Endodermal cell (in vitro differentiated cells): ENCODE measurements at regions not wholly inside any gene's neighbourhood (a gene's known extent, or its start where the extent isn't known, plus 50 kb on each side); places are given as distances from the start of the nearest gene placed in this dataset.

ENCODE experiments used
- DNase-seq: peaks from one replicate; pipeline ENCODE4 v3.0.0-alpha.2; 2017
- H3K27ac ChIP-seq: 2 replicates; pipeline ENCODE4 v1.5.1; 2013; ENCODE audit warnings: mild to moderate bottlenecking, low read depth, low read length, moderate library complexity
- H3K27me3 ChIP-seq: 2 replicates; pipeline ENCODE4 v1.6.1; 2013; ENCODE audit warnings: mild to moderate bottlenecking, low read length, moderate library complexity; ENCODE audit not compliant: insufficient read depth, control insufficient read depth, poor library complexity, severe bottlenecking
- H3K36me3 ChIP-seq: 2 replicates; pipeline ENCODE4 v1.7.0; 2013; ENCODE audit warnings: mild to moderate bottlenecking, low read length, moderate library complexity; ENCODE audit not compliant: control insufficient read depth, insufficient read depth
- H3K4me1 ChIP-seq: one replicate; pipeline ENCODE4 v1.7.0; 2013; ENCODE audit warnings: low read length; ENCODE audit not compliant: control insufficient read depth, insufficient read depth
- H3K4me3 ChIP-seq: 2 replicates; pipeline ENCODE4 v1.5.1; 2013; ENCODE audit warnings: mild to moderate bottlenecking, low read length, moderate library complexity
- H3K9ac ChIP-seq: 2 replicates; pipeline ENCODE4 v1.6.1; 2013; ENCODE audit warnings: mild to moderate bottlenecking, low read length, moderate library complexity; ENCODE audit not compliant: poor library complexity, severe bottlenecking; ENCODE audit errors: extremely low read depth
- H3K9me3 ChIP-seq: 2 replicates; pipeline ENCODE4 v1.6.1; 2013; ENCODE audit warnings: mild to moderate bottlenecking, low read length, moderate library complexity; ENCODE audit not compliant: control insufficient read depth
- H3K27ac Mint-ChIP-seq: 2 replicates; pipeline ENCODE4 v1.8.0; 2020; ENCODE audit warnings: mixed read lengths
- H3K27me3 Mint-ChIP-seq: 2 replicates; pipeline ENCODE4 v1.8.0; 2021; ENCODE audit warnings: mild to moderate bottlenecking, mixed read lengths; ENCODE audit not compliant: insufficient read depth
- H3K36me3 Mint-ChIP-seq: 2 replicates; pipeline ENCODE4 v1.8.0; 2020; ENCODE audit warnings: low read depth, mixed read lengths
- H3K4me1 Mint-ChIP-seq: 2 replicates; pipeline ENCODE4 v1.8.0; 2020; ENCODE audit warnings: mixed read lengths
- H3K4me3 Mint-ChIP-seq: 2 replicates; pipeline ENCODE4 v1.8.0; 2020; ENCODE audit warnings: mild to moderate bottlenecking, moderate library complexity, mixed read lengths
- H3K9me3 Mint-ChIP-seq: 2 replicates; pipeline ENCODE4 v1.8.0; 2020; ENCODE audit warnings: mild to moderate bottlenecking, mixed read lengths
- WGBS, 2 experiments: methylation state at CpG; one replicate each; pipeline versions ENCODE4 v1.1.5 to v1.1.7; 2013; ENCODE audit warnings: missing lambda C conversion rate in 2 of 2, mixed read lengths in 1 of 2; ENCODE audit not compliant: insufficient coverage in 1 of 2, insufficient read length in 1 of 2; 5-methylcytosine and 5-hydroxymethylcytosine counted together
- TF ChIP-seq, protein P1 (sequence below): fragments of 200-600 bp; sonication (generic); conservative IDR thresholded peaks from 2 replicates; pipeline ENCODE4 v1.5.0; 2021; ENCODE audit warnings: antibody characterized with exemption, mild to moderate bottlenecking

DNA sequence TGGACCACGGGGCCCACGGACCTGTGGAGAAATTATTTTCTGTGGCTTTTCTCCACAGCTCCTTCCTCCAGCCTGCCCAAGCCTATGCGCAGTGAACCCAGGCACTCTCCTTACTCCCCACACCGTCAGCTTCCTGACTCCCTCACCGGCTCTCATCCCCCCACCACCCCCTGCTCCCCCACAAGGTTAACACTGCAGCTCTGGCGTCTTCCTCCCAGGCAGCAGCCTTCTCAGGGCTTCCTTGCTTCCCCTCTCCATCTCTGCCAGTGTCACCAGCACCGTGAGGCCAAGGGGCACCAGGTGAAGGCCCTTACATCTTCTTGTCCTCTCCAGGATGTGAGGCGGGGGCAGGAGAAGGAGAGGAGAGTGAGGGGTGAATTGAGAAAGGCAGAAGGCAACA lies 168.3 kb upstream of the TLE3 start:
- H3K9me3 Mint-ChIP-seq = no peaks in the 10 kb centered on the region
- peaks cover 37% of the 10 kb centered on the region for H3K27me3 Mint-ChIP-seq
- H3K4me1 Mint-ChIP-seq = peaks cover 2% of the 10 kb centered on the region

DNA sequence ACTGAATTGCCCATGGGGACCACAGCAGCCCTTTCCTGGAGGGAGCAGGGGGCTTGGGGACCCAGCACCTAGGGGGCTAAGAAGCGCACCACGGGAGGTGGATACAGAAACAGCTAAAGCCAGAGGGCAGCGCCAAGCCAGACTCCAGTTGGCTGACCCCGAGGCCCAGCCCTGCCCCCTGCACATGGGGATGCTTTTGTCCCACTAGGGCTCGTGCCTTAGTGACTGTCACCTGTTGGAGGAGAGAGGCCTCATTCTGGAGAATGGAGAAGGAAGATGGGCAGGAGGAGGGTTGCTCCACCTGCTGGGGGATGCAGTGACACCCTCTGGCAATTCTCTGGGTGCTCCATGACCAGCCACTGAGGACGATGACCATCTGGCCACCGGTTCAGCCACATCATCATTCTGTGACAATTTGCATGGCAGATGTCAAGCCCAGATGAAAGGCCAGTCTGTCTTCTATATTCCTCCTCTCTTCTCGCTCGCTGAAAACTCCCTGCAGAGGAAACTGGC lies 167.8 kb upstream of the TLE3 start:
- Histone ChIP-seq H3K9me3 (no peaks in the 10 kb centered on the region), H3K9ac (no peak overlapping the region), H3K27me3 (peaks cover 15% of the 10 kb centered on the region), H3K27ac (no peak overlapping the region), H3K4me3 (no peak overlapping the region), H3K36me3 (no peaks in the 10 kb centered on the region), H3K4me1 (no peaks in the 10 kb centered on the region)
- Mint-ChIP-seq H3K9me3 (no peaks in the 10 kb centered on the region), H3K36me3 (no peaks in the 10 kb centered on the region), H3K27ac (no peak overlapping the region), H3K27me3 (peaks cover 37% of the 10 kb centered on the region), H3K4me1 (peaks cover 2% of the 10 kb centered on the region), H3K4me3 (no peak overlapping the region)
- 92% methylated on average over 5 to 9 of the region's 9 CpGs for WGBS, 2 experiments
- TF ChIP-seq, protein P1, sequence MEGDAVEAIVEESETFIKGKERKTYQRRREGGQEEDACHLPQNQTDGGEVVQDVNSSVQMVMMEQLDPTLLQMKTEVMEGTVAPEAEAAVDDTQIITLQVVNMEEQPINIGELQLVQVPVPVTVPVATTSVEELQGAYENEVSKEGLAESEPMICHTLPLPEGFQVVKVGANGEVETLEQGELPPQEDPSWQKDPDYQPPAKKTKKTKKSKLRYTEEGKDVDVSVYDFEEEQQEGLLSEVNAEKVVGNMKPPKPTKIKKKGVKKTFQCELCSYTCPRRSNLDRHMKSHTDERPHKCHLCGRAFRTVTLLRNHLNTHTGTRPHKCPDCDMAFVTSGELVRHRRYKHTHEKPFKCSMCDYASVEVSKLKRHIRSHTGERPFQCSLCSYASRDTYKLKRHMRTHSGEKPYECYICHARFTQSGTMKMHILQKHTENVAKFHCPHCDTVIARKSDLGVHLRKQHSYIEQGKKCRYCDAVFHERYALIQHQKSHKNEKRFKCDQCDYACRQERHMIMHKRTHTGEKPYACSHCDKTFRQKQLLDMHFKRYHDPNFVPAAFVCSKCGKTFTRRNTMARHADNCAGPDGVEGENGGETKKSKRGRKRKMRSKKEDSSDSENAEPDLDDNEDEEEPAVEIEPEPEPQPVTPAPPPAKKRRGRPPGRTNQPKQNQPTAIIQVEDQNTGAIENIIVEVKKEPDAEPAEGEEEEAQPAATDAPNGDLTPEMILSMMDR = peak; percentile 61
- DNase-seq = no peak

More for the DNA sequence above, 168.3 kb upstream of the TLE3 start:
- no peaks in the 10 kb centered on the region for H3K36me3 ChIP-seq
- H3K36me3 Mint-ChIP-seq = no peaks in the 10 kb centered on the region
- TF ChIP-seq, protein P1 = no peak
- H3K4me1 ChIP-seq = no peaks in the 10 kb centered on the region
- no peaks in the 10 kb centered on the region for H3K9me3 ChIP-seq
- no peak overlapping the region for H3K27ac ChIP-seq
- H3K4me3 ChIP-seq = no peak overlapping the region
- H3K27ac Mint-ChIP-seq = no peak overlapping the region
- peaks cover 15% of the 10 kb centered on the region for H3K27me3 ChIP-seq
- WGBS, 2 experiments = 88 to 89% methylated on average over 4 to 8 of the region's 8 CpGs
- no peak for DNase-seq
- no peak overlapping the region for H3K9ac ChIP-seq
- H3K4me3 Mint-ChIP-seq = no peak overlapping the region

DNA sequence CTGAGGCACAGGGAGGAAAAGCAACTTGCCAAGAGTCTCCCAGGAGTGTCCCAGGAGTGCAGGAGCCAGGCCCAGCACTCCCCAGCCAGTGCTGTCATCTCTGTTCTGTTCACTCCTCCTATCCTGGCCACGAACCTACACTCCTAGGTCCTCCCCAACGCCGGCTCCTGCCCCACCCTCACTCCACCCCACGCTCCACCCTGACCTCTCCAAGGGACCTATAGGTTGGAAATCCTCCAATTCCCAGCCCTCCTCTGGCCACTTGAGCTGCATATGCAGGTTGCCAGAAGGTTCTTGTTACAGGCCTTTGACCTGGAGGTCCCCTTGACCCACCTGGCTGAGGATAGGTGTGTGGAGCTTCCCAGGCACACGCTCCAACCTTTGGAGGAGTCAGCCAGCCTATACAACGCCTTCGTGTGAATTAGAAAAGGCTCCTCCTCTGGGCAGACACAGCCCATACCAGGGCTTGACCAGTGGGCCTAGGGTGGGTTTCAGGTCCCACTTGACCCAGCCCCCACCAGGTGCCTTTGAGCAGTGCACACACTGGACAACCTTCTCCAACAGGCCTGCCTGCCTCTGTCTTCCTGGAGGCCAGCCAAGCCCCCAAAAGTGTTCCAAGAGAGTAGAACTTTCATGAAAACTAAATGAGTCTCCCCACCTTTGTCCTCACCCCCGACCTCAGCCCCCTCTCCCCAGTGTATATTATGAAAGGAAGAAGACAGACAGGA lies 167.2 kb upstream of the TLE3 start:
- Histone ChIP-seq H3K4me3 (no peak overlapping the region), H3K9ac (no peak overlapping the region), H3K27me3 (peaks cover 10% of the 10 kb centered on the region), H3K27ac (no peak overlapping the region), H3K9me3 (no peaks in the 10 kb centered on the region), H3K4me1 (no peaks in the 10 kb centered on the region), H3K36me3 (no peaks in the 10 kb centered on the region)
- Mint-ChIP-seq H3K4me1 (peaks cover 6% of the 10 kb centered on the region), H3K27ac (no peak overlapping the region), H3K36me3 (no peaks in the 10 kb centered on the region), H3K4me3 (no peak overlapping the region), H3K9me3 (no peaks in the 10 kb centered on the region), H3K27me3 (peaks cover 34% of the 10 kb centered on the region)
- DNase-seq = no peak
- TF ChIP-seq, protein P1 = no peak
- WGBS, 2 experiments = 92 to 96% methylated on average over 3 to 8 of the region's 8 CpGs
